SK-N-SH treated with all-trans-retinoic acid at 6 μM for 48 hours (cell line): ENCODE measurements at regions not wholly inside any gene's neighbourhood (a gene's known extent, or its start where the extent isn't known, plus 50 kb on each side); places are given as distances from the start of the nearest gene placed in this dataset.

Source experiments
- TOX ChIP-seq: fragments of 250-450 bp; sonication (Bioruptor Pico); IDR thresholded peaks from 2 replicates; pipeline ENCODE4 v1.8.0; 2021; ENCODE audit warnings: mild to moderate bottlenecking, moderate library complexity, borderline replicate concordance
- ZFP3 ChIP-seq: fragments of 250-450 bp; sonication (Bioruptor Pico); IDR thresholded peaks from 2 replicates; pipeline ENCODE4 v1.5.0; 2020; ENCODE audit warnings: mild to moderate bottlenecking, moderate library complexity
- ZFP30 ChIP-seq: fragments of 450-650 bp; formaldehyde crosslinking; IDR thresholded peaks from 2 replicates; pipeline ENCODE4 v1.5.0; 2022; ENCODE audit warnings: mild to moderate bottlenecking, moderate library complexity
- ZNF70 ChIP-seq: fragments of 450-650 bp; formaldehyde crosslinking; IDR thresholded peaks from 2 replicates; pipeline ENCODE4 v1.5.0; 2020; ENCODE audit warnings: mild to moderate bottlenecking, moderate library complexity

DNA sequence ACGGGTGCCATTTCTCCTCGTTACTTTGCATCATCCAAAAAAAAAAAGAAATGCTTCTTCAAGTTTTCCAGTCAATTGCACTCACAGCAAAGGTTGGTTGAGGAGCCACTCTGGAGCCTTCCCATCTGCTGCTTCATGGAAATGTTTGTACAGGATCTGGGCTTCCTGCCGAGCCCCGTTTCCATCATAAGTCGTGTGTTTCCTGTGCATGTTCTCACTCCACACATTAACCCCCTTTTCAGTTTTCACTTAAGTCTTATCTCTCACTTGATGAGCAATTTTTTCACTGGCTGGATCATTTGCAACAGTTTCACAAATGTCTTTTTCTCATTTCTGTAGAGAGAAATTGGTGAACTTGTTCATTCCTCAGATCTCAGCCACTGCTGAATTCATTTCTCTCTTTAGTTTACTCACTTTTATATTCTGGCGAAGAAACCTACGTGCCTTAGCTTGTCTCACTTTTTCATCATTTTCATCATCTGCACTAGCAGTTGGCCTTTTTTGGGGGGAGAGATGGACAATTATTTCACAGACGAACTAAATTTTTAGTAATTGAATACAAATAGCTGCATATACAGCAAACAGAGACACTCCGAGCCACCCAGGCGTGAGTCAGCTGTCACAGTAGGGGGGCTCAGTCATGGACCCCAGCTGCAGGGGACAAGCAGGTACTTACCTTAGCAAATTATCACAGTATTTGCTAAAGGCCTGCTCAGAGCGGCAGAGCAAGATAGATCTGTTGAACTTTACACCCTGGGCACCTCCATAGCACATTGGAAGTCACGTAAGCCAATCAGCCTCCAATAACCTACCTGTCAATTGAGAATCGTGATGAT is 750.8 kb upstream of the ID2 start:
- TF ChIP-seq ZFP3 (CRISPR knock-in tag) (no peak), TOX (no peak), ZFP30 (CRISPR knock-in tag) (no peak), ZNF70 (no peak)
